SIG-M5 (cell line): ENCODE measurements at regions not wholly inside any gene's neighbourhood (a gene's known extent, or its start where the extent isn't known, plus 50 kb on each side); places are given as distances from the start of the nearest gene placed in this dataset.
"Not testable (repeated sequence)": the region's sequence is repeated elsewhere in the genome, so short reads cannot be mapped to it uniquely, and the experiment has no call there.

Experiments used
- DNase-seq: peaks from one replicate; lab custom pipeline; 2025; lab: John Stamatoyannopoulos, UW

DNA sequence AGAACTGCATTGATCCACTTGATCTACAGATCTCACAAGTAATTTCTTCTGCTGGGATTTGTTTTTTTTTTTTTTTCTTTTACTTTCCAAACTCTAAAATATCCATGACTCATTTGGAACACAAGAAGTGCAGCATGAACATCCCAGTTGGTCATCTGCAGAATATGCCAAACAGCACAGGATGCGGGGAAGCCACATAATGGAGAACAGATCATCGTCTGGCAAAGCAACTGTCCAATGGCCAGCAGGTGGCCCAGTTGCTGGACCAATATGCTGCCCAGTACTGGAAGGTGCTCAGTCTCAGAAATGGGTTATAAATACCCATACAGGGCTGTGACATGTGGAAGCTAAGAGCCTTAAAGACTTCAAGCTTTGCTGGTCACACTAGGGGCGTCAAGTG is 221.3 kb upstream of the TAS2R1 start:
- no peak for DNase-seq

DNA sequence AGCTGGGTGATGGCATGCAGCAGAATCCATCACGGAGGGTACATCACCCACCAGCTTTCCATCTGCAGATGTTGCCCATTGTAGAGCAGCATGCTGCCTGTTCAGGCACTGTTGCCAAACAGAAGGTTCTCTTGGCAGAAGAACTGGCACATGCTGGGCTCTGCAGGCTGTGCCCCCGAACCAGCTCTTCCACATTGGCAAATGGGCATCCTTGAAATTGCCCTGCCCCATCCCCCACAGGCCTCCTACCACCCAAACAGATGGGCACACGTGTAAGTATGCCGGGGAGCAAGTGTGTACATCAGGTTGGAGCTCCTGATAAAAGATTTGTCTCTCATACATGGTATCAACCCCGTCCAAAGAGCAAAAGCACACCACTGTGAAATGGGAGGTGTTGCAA is 220.3 kb upstream of the TAS2R1 start:
- DNase-seq = no peak

DNA sequence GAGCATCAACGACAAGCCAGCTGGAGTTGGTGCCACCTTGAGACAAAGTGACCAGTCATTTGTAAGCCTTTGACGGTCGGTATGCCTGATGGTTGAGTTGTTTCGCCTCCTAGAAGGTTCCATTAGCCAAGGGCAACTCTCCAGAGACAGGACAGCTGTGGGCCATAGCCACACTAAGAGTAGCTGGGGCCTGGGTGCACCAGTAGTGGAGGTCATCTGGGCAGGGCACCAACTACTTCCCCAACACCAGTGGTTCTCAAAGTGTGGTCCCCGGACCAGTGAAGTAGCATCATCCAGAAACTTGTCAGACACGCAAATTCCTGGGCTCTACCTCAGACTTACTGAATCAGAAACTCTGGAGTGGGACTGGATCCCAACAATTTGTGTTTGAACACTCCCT is 217.5 kb upstream of the TAS2R1 start:
- DNase-seq = no peak

DNA sequence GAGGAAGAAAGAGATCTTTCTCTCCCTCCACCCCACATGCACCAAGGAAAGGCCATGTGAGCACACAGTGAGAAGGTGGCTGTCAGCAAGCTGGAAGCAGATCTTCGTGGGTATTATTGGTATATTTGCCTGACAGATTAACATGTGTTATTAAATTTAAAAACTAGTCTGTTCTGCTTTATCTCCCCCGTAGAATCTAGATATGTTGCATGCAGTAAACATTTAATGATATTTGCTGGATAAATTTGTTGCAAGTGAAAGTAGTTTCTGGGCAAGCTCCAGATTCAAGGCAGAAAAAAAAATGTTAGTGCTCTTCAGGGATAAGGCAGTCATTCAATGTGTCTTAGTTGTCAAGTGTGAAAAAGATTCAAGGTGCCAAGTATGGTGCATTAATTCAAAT is 215.0 kb upstream of the TAS2R1 start:
- DNase-seq = no peak

DNA sequence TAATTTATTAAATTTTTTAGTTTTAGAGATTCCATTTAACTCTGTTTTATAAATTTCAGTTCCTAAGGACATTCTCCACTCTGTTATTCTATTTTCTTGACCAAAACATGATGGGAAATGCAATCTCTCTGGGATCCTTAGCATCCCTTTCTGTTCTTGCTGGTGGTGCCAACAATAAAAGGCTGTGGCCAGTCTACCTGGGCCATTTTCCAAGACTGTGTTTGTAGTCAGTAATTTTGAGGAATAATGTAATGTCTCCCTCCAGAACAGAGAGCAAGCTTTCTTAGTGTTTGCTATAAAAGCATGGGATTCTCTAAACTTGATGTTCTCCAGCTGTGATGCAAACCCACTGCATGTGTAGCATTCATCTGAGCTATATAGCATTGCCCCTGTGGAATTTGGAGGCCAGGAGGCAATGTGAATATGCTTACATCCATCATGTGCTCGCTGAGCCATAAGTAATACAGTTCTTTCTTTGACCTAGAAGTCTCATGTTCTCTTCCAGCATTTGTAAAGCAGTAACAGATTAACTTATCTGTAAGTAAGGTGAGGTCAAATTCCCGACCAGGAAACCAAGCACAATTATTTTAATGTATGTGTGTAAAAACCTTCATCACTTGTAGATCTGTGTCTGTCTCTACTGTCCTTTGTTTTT is 211.5 kb upstream of the TAS2R1 start:
- DNase-seq = no peak

DNA sequence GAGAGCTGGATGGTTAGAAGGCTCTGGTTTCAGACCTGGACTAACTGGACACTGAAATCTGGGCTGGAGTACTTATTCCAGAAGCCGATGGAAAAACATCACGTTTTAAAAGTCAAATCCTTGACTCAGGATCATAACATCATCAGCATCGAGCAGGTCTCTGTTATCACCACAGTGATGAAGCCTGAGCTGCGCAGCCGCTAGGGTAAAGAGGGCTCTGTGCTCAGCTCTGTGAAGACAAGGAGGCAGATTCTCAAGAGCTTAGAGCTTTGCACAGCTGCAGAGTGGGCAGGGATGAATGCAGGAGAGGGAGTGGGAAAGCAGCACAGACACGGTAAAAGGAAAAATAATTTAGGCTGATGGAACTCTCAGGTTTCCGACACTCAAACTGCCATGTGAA is 208.8 kb upstream of the TAS2R1 start:
- DNase-seq = no peak

DNA sequence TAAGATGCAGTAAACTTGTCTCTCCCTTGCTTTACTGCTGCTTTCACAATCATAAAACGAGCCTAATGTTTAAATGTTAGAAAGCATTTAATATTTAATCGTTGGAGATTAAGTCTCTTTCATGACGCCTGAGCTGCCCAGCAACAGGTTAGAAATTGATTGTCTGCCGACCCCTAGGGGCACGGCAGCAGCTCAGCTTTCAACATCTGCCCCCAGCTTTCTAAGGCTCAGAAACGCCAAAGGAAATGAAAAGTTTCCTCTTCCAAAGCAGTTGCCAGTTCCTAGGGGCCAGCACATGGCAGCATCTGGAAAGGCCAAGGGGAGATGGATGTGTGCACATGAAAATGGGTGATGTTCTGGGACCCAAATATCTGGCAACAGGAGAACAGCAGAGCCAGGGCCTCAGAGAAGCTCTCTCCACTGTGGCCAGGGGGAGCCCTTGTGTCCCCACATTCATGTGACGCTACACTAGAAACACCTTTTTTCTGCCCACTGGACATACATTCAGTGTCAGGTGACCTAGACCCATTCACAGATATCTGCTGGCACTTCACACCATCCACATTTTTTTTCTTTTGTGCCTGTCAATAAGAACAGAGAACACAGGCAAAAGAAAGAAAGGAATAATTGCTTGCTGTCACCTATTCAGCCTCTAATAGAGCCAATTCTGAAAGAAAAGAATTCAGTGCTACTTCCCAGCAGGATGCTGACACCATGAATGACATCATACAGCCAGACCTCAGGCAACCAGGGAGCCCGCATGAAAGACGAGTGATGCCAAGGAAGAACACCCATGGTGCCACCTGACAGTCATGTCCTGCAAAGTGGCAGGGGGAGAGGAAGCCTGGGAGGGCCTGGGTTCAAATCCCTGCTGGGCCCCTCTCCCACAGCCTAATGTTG is 205.0 kb upstream of the TAS2R1 start:
- DNase-seq = no peak

DNA sequence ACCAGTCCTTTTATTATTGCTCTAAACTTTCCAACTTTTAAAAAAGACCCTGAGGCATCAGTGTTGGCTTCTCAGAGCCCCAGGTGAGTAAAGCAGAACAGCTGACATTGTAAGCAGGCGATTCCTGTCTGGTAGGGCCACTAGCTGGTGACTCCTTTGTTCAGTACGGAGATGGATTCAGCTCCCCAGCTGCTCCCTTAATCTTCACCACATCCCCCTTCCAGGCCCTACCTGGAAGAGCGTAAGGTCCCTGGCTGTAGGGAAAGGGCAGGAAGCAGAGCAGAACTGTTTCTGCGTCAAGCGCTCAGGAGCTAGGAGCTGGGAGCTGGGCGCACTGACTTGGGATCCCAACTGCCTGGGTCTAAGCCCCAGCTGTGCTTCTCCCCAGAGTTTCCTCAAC is 203.7 kb upstream of the TAS2R1 start:
- DNase-seq = no peak

DNA sequence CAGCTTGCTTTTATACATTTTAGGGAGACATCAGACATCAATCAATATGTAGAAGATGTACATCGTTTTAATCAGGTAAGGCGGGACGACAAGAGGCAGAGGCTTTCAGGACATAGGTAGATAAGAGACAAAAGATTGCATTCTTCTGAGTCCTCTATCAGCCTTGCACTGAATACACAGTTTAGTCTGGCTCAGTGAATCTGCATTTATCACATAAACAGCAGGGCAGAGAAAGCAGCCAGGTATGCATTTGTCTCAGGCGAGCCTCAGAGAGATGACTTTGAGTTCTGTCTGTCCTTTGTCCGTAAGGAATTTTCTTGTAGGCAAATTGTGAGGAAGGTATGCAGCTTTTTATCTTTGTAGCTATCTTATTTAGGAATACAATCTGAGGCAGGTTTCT is 202.8 kb upstream of the TAS2R1 start:
- DNase-seq = no peak

DNA sequence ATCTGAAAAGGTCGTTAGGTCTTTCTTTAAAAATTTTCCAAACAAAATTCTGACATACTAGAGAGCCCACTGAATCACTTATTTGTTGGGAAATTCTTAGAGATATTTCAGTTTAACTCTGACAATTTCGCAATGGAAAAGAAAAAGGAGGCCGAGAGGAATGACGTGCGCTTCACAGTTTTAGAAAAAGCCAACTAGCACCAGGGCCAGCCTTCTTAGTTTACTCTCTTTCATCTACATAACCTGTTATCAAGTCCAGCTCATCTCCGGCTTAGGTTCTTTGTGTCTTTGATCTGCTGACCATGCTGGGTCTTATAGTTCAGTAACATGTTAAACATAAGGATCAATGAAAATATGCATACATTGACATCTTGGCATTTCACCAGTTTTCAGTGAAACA is 201.7 kb upstream of the TAS2R1 start:
- DNase-seq = no peak

DNA sequence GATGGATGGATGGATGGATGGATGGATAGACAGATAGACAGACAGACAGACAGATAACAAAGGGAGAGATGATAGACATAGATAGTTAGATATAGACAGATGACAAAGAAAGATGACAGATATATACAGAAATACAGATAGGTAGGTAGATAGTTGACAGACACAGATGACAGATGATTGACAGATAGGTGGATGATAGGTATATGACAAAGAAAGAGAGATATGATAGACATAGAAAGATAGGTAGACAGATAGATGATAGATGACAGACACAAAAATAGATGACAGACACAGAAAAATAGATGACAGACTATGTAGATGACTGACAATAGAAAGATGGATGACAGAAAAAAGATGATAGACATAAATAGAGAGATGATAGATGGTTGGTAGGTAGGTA is 200.0 kb upstream of the TAS2R1 start:
- DNase-seq = no peak

DNA sequence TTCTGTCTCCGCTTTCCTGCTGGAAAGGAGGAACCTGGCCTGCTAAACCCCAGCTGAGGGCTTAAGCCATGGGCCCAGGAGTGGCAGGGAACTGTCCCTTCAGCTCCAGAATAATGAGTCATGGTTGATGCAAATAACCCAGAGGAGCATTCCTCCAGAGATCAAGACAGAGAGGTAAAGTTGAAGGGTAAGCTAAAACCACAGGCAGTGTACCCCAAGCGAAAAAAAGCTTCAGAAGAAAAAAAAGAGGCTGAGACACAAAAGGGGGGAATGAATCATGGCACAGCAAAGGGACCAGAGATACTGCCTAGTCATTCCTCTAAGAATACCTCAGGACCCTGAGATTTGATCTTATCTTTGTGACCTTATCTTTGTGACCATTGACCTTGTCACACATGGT is 199.5 kb upstream of the TAS2R1 start:
- DNase-seq = no peak

DNA sequence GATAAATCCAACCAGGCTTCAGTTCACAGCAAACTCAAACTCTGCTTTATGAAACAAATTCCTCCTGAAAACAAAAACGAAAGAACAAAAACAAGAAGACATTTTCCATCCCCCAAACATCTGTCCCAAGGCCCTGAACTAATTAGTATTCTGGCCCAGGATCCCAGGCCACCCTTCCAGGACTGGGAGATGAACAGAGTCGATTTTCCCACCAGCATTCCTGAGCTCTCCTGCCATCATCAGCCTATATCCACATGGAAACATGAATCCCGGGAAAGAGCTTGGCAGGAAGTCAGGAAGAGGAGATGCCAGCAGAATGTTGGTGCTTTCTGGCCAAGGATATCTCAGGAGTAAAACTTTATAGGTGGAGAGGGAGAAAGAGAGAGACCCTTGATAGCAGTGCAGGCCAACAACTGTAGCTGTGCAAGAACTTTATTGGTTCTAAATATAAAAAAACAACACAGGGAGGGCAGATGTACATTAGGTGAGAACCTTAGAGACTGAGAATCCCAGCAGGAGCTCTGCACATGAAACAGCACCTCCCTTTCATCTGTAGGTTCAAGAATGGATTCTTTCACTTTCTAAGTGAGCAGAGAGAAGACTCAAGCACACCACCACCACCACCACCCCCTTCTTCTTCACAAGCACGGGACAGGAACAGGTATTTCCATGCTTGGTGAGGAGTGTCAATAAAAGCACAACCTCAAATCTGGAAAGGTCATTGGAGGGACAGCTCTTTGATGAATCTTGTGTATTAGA is 190.7 kb upstream of the TAS2R1 start:
- no peak for DNase-seq

DNA sequence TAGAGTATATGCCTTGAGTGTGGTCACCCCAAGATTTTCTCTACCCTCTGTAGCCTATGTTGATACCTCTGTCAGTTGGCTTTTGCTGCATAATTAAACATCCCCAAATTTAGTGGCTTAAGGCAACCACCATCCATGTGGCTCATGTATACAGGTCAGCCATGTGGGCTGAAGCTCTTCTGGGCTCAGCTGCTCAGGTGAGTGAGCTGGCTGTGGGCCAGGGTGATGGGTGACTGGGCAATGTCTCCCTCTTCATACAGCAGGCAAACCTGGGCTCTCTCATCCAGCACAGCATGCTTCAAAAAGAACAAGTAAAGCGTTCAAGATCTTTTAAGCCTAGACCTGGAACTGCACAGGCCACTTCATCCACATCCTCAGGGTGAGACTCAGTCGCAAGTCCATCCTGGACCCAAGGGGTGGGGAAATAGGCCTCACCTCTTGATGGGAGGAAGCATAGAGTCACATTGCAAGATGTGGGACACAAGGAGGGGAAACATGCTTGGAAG is 188.2 kb upstream of the TAS2R1 start:
- DNase-seq = no peak

DNA sequence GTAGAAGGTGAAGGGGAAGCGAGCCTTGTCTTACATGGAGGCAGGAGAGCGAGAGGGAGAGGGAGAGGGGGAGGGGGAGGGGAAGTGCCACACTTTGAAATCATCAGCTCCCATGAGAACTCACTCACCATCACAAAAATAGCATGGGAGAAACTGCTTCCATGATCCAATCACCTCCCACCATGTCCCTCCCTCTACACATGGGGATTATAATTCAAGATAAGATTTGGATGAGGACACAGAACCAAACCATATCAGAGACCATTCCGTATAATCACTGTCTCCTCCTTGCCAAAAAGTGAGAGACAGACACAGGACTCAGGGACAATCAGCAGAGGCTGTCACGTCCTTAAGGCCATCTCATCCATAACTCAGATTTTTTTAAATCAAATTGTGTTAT is 187.7 kb upstream of the TAS2R1 start:
- no peak for DNase-seq

DNA sequence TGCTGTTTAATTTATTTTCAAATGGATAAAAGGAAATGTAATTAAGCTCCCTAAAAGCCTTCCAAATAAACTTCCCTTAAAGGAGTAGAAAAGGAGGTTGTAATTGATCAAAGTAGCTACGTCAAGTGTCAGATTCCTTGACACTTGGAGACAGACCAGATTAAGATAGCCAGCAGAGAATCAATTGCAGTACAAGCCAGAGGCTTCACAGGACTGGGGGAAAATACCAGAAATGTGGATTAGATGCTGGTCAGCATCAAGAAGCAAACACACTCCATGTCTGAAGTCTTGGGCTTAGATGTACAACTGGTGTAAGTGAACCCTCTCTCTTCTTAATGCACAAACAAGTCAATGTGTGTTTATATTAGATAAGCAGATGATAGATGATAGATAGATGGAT is 184.9 kb upstream of the TAS2R1 start:
- DNase-seq = no peak

DNA sequence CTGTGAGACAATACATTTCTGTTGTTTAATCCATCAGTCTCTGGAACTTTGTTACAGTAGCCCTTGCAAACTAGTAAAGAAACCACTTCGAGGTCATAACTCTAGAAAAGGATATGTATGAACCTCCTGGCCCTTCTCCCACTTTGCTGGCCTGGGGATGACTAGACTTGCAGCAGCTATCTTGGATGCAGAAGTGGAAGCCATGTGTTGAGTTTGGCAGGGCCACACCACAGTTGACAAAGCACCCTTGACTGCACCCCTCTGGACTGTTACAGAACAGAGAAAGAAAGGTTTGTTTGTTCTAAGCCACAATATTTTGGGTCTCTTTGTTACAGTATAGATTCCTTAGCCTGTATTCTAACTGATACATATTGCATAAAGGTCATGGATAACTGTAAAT is 183.2 kb upstream of the TAS2R1 start:
- no peak for DNase-seq

DNA sequence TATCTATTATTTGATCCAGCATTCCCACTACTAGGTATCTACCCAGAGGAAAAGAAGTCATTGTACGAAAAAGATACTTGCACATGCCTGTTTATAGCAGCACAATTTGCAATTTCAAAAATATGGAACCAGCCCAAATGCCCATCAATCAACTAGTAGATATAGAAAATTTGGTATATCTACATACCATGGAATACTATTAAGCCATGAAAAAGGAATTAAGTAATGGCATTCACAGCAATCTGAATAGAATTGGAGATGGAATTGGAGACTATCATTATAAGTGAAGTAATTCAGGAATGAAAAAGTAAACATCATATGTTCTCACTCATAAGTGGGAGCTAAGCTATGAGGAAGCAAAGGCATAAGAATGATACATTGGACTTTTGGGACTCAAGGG is 177.2 kb upstream of the TAS2R1 start:
- DNase-seq = not testable (repeated sequence)

DNA sequence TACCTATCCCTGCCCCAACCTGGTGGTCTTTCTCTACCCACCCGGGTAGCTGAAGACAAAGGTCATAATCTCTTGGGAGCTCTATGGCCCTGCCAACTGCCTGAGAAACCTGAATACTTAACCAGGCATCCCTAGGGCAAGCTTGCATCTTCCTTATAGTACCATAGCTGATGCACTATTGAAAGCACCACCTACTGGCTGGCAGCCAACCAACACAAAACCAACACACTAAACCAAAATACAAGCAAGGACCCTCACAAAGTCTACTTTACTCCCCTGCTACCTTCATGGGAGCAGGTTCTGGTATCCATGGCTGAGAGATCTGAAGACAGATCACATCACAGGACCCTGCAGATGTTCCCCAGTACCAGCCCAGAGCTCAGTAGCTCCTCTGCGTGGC is 171.8 kb upstream of the TAS2R1 start:
- no peak for DNase-seq

DNA sequence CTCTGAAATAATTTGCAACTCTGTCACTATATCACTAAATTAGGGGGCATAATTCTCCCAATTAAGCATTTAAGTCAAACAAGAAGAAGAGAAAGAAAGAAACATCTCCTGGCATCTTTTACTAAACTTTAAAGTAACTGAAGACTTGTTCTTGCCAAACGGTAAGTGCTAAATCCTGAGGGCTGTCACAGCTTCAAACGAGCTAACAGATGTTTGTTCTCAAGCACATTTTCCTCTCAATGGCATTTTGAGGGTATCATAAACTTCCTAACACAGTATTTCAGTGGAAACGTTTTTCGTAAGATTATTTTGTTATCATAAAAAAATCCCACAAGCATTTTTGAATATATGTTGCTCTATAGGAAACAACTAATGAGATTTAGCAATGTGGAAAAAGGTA is 169.5 kb upstream of the TAS2R1 start:
- no peak for DNase-seq

DNA sequence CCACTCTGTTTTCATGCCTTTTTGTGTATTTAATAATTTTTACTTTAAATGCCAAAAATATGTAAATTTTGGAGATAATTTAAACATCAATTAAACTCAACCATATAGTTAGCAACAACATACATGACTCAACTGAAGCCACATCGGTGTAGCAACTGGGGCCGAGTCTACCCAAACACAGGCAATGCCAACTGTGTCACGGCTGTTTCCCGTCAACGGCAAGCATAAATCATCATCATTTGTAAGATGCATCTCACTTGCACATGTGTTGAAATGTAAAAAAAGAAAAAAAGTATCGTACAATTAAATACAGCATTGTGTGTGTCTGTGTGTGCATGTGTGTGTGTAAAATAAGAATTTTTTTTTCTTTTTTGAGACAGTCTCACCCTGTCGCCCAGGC is 160.1 kb upstream of the TAS2R1 start:
- no peak for DNase-seq

DNA sequence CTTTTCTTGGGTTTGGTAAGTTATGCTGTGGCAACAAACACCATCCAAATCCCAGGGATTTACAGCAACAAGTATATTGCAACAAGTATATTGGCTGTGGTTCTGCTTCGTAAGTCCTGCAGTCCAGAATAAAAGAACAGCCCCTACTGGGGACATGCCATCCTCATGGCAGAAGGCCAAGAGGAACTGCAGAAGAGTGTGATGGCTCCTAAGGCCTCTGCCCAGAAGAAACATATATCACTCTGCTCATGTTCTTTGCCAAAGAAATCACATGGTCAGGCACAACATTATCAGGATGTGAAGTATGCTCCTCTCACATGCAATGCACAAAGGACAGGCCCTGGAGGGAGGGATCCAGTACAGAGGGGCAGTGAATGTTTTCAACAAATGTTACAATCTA is 159.6 kb upstream of the TAS2R1 start:
- no peak for DNase-seq
